Hepatocyte (in vitro differentiated cells): ENCODE measurements at regions not wholly inside any gene's neighbourhood (a gene's known extent, or its start where the extent isn't known, plus 50 kb on each side); places are given as distances from the start of the nearest gene placed in this dataset.

Source experiments
- CTCF ChIP-seq: fragments of 200-600 bp; sonication (generic); IDR thresholded peaks from 2 replicates; pipeline ENCODE4 v1.5.1; 2016; ENCODE audit warnings: antibody characterized with exemption, mild to moderate bottlenecking; ENCODE audit not compliant: poor library complexity
- EZH2 ChIP-seq: fragments of 200-600 bp; sonication (generic); IDR thresholded peaks from 2 replicates; pipeline ENCODE4 v1.6.1; 2016; ENCODE audit warnings: antibody characterized with exemption, mild to moderate bottlenecking, borderline replicate concordance
- EZH2phosphoT487 ChIP-seq: fragments of 200-600 bp; sonication (generic); IDR thresholded peaks from one replicate; pipeline ENCODE4 v1.6.1; 2018; ENCODE audit warnings: antibody characterized with exemption, mild to moderate bottlenecking, low read depth, moderate library complexity; ENCODE audit not compliant: unreplicated experiment, severe bottlenecking

GRCh38 chr15:27695726-27696125, 403.4 kb downstream of the OCA2 start:
- TF ChIP-seq CTCF: no peak
- no peak for TF ChIP-seq EZH2
- TF ChIP-seq EZH2phosphoT487: no peak
